H7 (cell line): ENCODE measurements at regions not wholly inside any gene's neighbourhood (a gene's known extent, or its start where the extent isn't known, plus 50 kb on each side); places are given as distances from the start of the nearest gene placed in this dataset.
"Not testable (repeated sequence)": the region's sequence is repeated elsewhere in the genome, so short reads cannot be mapped to it uniquely, and the experiment has no call there.

Source experiments
- DNase-seq: peaks from one replicate; pipeline ENCODE4 v3.0.0; 2012
- H3K27me3 ChIP-seq: 2 replicates; pipeline ENCODE4 v1.6.0; 2011; ENCODE audit warnings: mild to moderate bottlenecking, low read length; ENCODE audit not compliant: control insufficient read depth, insufficient read depth
- H3K36me3 ChIP-seq: replicated peaks from 2 replicates; pipeline ENCODE4 v1.5.1; 2011; ENCODE audit warnings: low read length; ENCODE audit not compliant: control insufficient read depth, insufficient read depth
- H3K4me3 ChIP-seq: 2 replicates; pipeline ENCODE4 v1.5.1; 2011; ENCODE audit warnings: low read depth, mild to moderate bottlenecking, control low read depth, low read length, moderate library complexity; ENCODE audit not compliant: insufficient read depth

- Histone ChIP-seq H3K4me3 (no peak overlapping the region), H3K36me3 (no peaks in the 10 kb centered on the region), H3K27me3 (no peaks in the 10 kb centered on the region)
- no peak for DNase-seq
Measured at GRCh38 chr16:47834485-47835024, 321.2 kb downstream of the ABCC12 start.

GRCh38 chr16:47833771-47834170 is 322.0 kb downstream of the ABCC12 start:
- H3K36me3 ChIP-seq: no peaks in the 10 kb centered on the region
- H3K4me3 ChIP-seq: no peak overlapping the region

GRCh38 chr16:47829850-47830600 is 325.8 kb downstream of the ABCC12 start:
- H3K4me3 ChIP-seq: no peak overlapping the region
- H3K36me3 ChIP-seq: no peaks in the 10 kb centered on the region
- no peaks in the 10 kb centered on the region for H3K27me3 ChIP-seq
- no peak for DNase-seq

More at GRCh38 chr16:47833771-47834170, 322.0 kb downstream of the ABCC12 start:
- H3K27me3 ChIP-seq: no peaks in the 10 kb centered on the region
- DNase-seq: no peak

GRCh38 chr16:47826070-47826469 is 329.7 kb downstream of the ABCC12 start:
- H3K27me3 ChIP-seq: no peaks in the 10 kb centered on the region
- DNase-seq: no peak
- no peaks in the 10 kb centered on the region for H3K36me3 ChIP-seq
- no peak overlapping the region for H3K4me3 ChIP-seq

- DNase-seq: no peak
- Histone ChIP-seq H3K4me3 (no peak overlapping the region), H3K36me3 (no peaks in the 10 kb centered on the region), H3K27me3 (no peaks in the 10 kb centered on the region)
Measured at GRCh38 chr16:47817048-47817447, 338.7 kb downstream of the ABCC12 start.

- no peak overlapping the region for H3K4me3 ChIP-seq
- H3K36me3 ChIP-seq: no peaks in the 10 kb centered on the region
Measured at GRCh38 chr16:47816511-47816910, 339.3 kb downstream of the ABCC12 start.

GRCh38 chr16:47815655-47816054 is 340.1 kb downstream of the ABCC12 start:
- H3K4me3 ChIP-seq: no peak overlapping the region
- no peak for DNase-seq

More at GRCh38 chr16:47816511-47816910, 339.3 kb downstream of the ABCC12 start:
- no peak for DNase-seq
- no peaks in the 10 kb centered on the region for H3K27me3 ChIP-seq

GRCh38 chr16:47811758-47812157 is 344.0 kb downstream of the ABCC12 start:
- not testable (repeated sequence) for H3K4me3 ChIP-seq, DNase-seq, H3K36me3 ChIP-seq, H3K27me3 ChIP-seq

More at GRCh38 chr16:47815655-47816054, 340.1 kb downstream of the ABCC12 start:
- Histone ChIP-seq H3K27me3 (no peaks in the 10 kb centered on the region), H3K36me3 (no peaks in the 10 kb centered on the region)

- H3K27me3 ChIP-seq: no peaks in the 10 kb centered on the region
- no peaks in the 10 kb centered on the region for H3K36me3 ChIP-seq
- no peak overlapping the region for H3K4me3 ChIP-seq
- no peak for DNase-seq
Measured at GRCh38 chr16:47806309-47806847, 345.2 kb downstream of the PHKB start.

GRCh38 chr16:47787696-47788095 is 326.6 kb downstream of the PHKB start:
- peak; percentile 17 for DNase-seq
- Histone ChIP-seq H3K27me3 (no peaks in the 10 kb centered on the region), H3K36me3 (no peaks in the 10 kb centered on the region), H3K4me3 (no peak overlapping the region)

GRCh38 chr16:47781673-47782072 is 320.5 kb downstream of the PHKB start:
- no peak for DNase-seq
- H3K4me3 ChIP-seq: no peak overlapping the region
- no peaks in the 10 kb centered on the region for H3K27me3 ChIP-seq
- H3K36me3 ChIP-seq: no peaks in the 10 kb centered on the region

- Histone ChIP-seq H3K27me3 (no peaks in the 10 kb centered on the region), H3K36me3 (no peaks in the 10 kb centered on the region), H3K4me3 (no peak overlapping the region)
- DNase-seq: peak; percentile 14
Measured at GRCh38 chr16:47780213-47780875, 319.2 kb downstream of the PHKB start.

GRCh38 chr16:47779201-47780016 is 318.3 kb downstream of the PHKB start:
- no peak for DNase-seq

GRCh38 chr16:47778106-47778801 is 317.1 kb downstream of the PHKB start:
- no peak for DNase-seq
- no peaks in the 10 kb centered on the region for H3K27me3 ChIP-seq
- H3K36me3 ChIP-seq: no peaks in the 10 kb centered on the region

More at GRCh38 chr16:47779201-47780016, 318.3 kb downstream of the PHKB start:
- H3K27me3 ChIP-seq: no peaks in the 10 kb centered on the region
- H3K4me3 ChIP-seq: no peak overlapping the region
- no peaks in the 10 kb centered on the region for H3K36me3 ChIP-seq

More at GRCh38 chr16:47778106-47778801, 317.1 kb downstream of the PHKB start:
- H3K4me3 ChIP-seq: no peak overlapping the region
